ENCODE measurements at regions not wholly inside any gene's neighbourhood (a gene's known extent, or its start where the extent isn't known, plus 50 kb on each side); places are given as distances from the start of the nearest gene placed in this dataset.

DNA sequence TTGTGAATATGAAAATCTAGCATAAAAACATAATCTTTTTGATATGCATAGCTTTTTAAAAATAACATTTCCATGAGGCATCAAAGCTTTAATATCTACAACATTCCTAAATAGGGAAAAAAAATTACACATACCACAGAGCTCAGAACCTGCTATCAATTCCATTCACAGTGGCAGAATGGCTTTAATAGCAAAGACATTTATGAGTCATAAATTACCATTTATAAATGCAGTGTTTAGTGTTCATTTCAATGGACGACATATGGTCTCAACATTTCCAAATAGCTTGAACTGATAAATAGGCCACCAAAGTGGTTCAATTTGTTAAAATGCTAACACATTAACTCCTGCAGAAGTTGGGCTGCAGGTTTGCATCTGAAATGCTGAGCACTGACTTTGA is 600.6 kb upstream of the SETBP1 start:
- no peak for DNase-seq

- no peak for DNase-seq
These were observed 591.0 kb upstream of the SETBP1 start for GRCh38 chr18:44089732-44090131.

DNA sequence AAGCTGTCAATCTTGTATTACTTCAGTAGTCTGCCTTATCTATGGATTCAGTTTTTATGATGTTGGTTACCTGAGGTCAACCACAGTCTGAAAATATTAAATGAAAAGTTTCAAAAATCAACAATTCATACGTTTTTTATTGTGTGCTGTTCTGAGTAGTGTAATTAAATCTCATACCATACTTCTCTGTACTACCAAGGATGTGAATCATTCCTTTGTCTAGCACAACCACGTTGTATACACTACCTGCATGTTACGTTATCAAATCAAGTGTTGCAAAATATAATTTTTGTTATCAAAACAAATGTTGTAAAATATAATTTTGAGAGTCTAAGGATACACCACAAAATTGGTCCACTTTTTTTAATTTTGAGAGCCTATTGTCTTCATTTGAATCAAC is 590.2 kb upstream of the SETBP1 start:
- DNase-seq = no peak

- no peak for DNase-seq
These were observed 587.4 kb upstream of the SETBP1 start for GRCh38 chr18:44093253-44093652.

DNA sequence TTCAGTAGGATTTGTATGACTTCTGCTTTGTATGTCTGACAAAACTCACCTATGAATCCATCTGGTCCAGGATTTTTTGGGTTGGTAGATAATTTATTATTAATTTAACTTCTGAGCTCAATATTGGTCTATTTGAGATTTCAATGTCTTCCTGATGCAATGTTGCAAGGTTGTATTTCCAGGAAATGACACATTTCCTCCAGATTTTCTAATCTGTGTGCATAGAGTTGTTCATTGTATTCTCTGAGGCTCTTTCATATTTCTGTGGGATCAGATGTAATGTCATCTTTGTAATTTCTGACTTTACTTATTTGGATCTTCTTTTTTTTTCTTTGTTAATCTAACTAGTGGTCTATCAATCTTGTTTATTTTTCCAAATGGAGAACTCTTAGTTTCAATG is 584.7 kb upstream of the SETBP1 start:
- DNase-seq = no peak

DNA sequence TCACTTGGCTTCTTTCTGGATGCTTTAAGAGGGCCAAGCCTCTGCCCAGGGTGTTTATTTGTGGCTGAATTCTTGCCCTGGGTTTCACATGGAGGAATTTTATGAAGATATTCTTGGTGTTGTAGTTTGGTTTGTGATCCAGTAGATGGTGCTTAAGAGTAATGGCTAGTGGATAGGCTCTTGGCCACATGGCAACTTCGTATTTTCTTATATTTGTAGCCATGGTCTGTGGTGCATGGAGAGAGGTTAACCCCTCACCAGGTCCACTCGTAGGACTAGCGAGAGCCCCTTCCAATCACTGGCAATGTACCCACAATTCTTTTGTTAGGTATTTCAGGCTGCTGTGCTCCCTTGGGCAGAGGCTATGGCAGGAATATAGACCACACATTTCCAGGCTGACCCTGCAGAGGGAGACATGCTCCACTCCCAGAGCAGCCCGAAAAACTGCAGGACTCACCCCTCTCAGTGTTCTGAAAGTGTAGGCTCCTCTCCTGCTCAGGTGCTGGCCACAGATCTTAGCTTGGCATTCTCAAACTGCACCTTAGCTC is 582.1 kb upstream of the SETBP1 start:
- peak; percentile 63 for DNase-seq

DNA sequence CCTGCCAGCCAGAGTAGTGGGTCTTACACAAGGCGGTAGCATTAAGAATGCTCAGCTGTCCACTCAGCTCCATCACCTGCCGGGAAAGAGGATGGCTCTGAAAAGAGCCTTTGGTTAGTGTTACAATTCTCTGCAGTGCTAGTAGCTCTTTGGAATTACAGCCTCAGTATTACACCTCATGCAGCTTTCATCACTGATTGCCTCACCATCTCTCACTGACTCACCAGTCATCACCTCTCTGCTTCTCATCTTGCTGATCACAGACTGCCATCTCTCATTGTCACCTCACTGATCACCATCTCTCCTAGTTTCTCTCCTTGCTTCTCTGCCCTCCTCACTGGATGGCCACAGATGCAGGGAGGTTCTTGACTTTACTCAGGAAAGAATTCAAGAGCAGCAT is 573.5 kb upstream of the SETBP1 start:
- DNase-seq = no peak

DNA sequence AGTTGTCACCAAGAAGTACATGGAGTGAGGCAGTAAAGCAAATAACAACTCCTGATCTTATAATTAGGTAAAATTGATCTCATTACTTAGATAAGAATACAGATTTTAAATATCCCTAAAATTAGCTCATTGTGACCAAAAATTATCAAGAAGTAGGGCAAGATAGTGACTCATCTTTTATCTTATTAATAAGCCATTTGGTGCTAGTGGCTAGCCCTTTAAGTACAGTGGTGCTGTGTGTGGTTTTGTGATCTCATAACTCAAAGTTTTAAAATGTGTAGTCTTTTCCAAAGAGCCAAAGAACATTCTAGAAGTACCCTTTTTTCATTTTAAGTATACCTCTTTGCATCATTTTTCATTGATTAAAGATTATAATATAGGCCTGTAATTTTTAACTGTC is 569.4 kb upstream of the SETBP1 start:
- DNase-seq = no peak

DNA sequence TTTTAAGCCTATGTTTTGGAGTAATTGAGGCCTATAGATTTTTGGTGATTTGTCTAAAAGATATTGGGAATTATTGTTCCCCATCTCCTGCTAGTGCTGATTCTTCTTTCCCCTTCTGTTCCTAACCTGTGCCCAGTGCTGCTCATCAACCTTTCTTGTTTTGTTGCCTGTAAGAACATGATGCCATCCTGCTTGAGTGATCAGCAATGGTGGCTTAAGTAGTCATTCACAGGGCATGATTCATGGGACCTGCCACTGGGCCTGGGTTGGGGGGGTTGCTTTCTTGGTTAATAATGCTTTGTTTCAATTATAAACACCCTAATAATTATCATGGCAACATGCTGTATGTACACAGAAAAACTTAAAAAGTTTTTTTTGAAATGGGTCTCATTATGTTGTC is 562.9 kb upstream of the SETBP1 start:
- DNase-seq = no peak

- no peak for DNase-seq
These were observed 561.1 kb upstream of the SETBP1 start for GRCh38 chr18:44119607-44120006.

GRCh38 chr18:44123743-44124142 is 556.9 kb upstream of the SETBP1 start:
- DNase-seq = no peak

GRCh38 chr18:44125446-44125845 is 555.2 kb upstream of the SETBP1 start:
- no peak for DNase-seq

- no peak for DNase-seq
These were observed 554.1 kb upstream of the SETBP1 start for GRCh38 chr18:44126598-44126997.

GRCh38 chr18:44128365-44128764 is 552.3 kb upstream of the SETBP1 start:
- no peak for DNase-seq

DNA sequence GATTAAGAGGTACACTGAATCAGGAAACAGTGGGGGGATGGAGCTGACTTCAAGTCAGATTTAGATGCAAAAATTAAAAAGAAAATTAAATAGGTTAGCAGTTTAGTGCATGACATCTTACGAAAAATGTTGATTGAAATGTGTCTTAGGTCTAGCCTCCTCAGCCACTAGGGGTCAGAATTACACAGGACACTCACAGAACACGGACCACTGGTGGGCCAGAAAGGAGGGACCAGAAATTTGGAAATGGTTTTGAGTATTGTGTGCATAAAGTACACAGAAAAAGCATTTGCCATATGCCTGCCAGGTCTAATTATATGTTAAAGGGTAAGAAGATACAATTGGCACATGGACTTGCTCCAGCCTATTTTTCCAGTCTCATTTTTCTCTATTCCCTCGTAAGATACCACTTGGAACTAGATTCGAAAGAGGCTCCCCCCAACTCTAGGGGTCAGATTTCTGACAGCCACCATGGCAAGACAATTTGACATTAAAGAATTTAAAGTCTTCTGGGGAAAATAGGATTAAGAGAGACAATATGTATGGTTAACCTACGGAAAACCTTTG is 550.2 kb upstream of the SETBP1 start:
- peak; percentile 76 for DNase-seq

DNA sequence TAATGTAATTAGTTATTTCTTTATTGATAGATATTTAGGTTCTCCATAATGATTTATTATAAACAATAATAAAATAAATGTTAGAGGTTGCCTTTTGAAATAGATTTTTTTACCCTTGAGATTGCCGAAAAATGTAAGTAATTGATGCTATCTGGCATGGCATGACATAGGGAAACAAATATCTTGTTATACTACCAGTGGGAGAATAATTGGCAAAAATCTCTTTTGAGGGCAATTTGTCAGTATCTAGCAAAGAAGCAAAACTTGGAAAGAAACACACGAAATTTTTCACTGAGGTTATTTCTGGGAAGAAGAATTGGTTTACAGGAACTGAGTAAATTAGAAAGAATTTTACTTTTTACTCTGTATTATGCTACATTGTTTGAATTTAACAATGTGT is 547.2 kb upstream of the SETBP1 start:
- no peak for DNase-seq

- DNase-seq = no peak
These were observed 546.2 kb upstream of the SETBP1 start for GRCh38 chr18:44134447-44134846.

- DNase-seq = no peak
These were observed 544.9 kb upstream of the SETBP1 start for GRCh38 chr18:44135741-44136140.

DNA sequence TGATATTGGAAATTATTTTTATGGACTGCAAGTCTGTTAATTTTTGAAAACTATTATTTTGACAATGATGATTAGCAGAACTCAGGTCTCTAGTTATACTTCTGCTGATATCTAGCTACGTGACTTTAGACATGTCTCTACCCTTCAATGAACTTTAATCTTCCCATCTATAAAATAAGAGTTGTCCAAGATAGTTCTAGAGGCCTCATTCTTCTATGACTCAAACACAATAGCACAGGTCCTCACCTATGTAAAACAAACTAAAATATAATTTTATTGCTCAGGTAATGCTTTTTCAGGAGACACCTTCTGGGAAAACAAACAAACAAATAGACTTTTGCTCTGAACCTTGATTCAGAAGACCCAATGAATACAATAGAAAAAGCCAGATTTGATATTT is 544.4 kb upstream of the SETBP1 start:
- DNase-seq = no peak

- no peak for DNase-seq
These were observed 537.6 kb upstream of the SETBP1 start for GRCh38 chr18:44143072-44143471.

GRCh38 chr18:44149706-44150105 is 531.0 kb upstream of the SETBP1 start:
- DNase-seq = peak; percentile 31

- DNase-seq = no peak
These were observed 526.7 kb upstream of the SETBP1 start for GRCh38 chr18:44153981-44154380.

DNA sequence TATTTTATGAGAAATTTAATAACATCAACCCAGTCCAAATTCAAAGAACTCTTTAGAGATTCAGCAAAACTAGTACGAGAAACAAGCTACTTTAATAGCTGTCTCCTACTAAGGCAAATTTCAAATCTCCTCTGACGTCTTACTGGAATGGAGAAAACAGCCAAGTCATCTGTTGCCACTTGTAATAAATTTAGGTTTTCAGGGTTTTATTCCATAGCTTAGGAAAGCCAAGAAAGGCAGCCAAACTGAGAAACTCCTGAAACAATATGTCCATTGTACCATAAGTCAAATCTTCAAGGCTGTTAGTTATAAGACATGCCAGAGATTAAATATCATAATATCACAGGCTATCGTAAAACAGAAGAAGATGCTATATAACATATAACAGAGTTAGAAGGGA is 524.6 kb upstream of the SETBP1 start:
- DNase-seq = no peak

DNA sequence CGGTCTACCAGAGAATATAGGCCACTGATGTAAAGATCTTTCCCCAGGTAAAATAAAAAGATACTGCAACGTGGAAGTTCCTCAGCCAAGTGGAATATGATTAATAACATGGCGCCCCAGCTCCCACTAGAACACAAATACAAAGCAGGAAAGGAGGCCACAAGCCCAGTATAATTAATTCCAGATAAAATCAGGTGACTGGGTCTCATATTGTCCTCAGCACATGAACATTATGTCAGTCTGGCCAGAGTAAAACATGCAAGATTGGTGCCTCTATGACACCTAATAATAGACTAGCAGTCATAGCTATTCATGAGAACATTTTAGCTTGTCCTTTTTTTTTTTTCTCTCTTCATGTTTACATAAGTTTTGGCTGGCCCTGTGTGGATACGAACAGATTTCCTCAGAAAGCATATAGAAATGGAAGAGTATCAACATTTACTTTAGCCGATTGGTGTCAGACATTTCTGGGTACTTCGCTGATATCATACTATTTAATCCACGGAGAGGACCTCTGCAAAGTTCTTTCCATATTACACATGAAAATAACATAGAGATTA is 523.8 kb upstream of the SETBP1 start:
- no peak for DNase-seq

- no peak for DNase-seq
These were observed 510.3 kb upstream of the SETBP1 start for GRCh38 chr18:44170208-44170880.
